NB4 (cell line): ENCODE measurements at regions not wholly inside any gene's neighbourhood (a gene's known extent, or its start where the extent isn't known, plus 50 kb on each side); places are given as distances from the start of the nearest gene placed in this dataset.

Experiments used
- DNase-seq: peaks from one replicate; pipeline ENCODE4 v3.0.0; 2010; ENCODE audit warnings: low read depth
- H3K4me3 ChIP-seq: one replicate; pipeline ENCODE4 v1.5.1; 2011; ENCODE audit warnings: mild to moderate bottlenecking, low read depth, low read length, moderate library complexity
- MAX ChIP-seq: IDR thresholded peaks from 2 replicates; pipeline ENCODE4 v1.6.1; 2011; ENCODE audit warnings: low read depth, low read length
- MYC ChIP-seq: IDR thresholded peaks from 2 replicates; pipeline ENCODE4 v1.6.1; 2011; ENCODE audit warnings: low read depth, low read length
- POLR2A ChIP-seq: IDR thresholded peaks from 2 replicates; pipeline ENCODE4 v1.6.1; 2011; ENCODE audit warnings: mild to moderate bottlenecking; ENCODE audit not compliant: insufficient read length; ENCODE audit errors: extremely low read depth
- TF ChIP-seq, protein P1 (sequence below): IDR thresholded peaks from one replicate; pipeline ENCODE4 v1.5.1; 2012; ENCODE audit warnings: low read depth, low read length

DNA sequence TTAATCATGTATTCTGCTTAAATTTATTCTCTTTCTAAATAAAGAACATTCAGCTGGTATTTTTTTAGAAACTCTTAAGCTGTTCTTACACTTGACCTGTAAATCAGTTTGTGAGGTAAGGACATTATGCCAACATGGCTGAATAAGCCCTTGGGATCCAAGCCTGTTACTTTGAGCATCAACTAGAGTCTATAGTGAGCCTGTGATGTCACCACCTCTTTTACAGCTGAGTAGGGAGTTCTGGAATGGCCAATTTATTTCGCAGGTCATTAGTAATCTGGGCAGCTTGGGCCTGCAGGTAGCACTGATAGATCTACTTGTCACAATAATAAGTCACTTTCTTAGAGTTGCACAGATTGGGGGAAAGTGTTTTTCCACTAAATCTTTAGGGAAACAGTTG lies 915.2 kb upstream of the MBL2 start:
- H3K4me3 ChIP-seq: no peak overlapping the region
- DNase-seq: no peak
- TF ChIP-seq MAX: no peak
- TF ChIP-seq, protein P1, sequence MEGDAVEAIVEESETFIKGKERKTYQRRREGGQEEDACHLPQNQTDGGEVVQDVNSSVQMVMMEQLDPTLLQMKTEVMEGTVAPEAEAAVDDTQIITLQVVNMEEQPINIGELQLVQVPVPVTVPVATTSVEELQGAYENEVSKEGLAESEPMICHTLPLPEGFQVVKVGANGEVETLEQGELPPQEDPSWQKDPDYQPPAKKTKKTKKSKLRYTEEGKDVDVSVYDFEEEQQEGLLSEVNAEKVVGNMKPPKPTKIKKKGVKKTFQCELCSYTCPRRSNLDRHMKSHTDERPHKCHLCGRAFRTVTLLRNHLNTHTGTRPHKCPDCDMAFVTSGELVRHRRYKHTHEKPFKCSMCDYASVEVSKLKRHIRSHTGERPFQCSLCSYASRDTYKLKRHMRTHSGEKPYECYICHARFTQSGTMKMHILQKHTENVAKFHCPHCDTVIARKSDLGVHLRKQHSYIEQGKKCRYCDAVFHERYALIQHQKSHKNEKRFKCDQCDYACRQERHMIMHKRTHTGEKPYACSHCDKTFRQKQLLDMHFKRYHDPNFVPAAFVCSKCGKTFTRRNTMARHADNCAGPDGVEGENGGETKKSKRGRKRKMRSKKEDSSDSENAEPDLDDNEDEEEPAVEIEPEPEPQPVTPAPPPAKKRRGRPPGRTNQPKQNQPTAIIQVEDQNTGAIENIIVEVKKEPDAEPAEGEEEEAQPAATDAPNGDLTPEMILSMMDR: no peak
- no peak for TF ChIP-seq POLR2A
- no peak for TF ChIP-seq MYC

- H3K4me3 ChIP-seq: no peak overlapping the region
- TF ChIP-seq MYC (no peak), MAX (no peak), POLR2A (no peak)
- TF ChIP-seq, protein P1: no peak
- no peak for DNase-seq
Measured at GRCh38 chr10:53682885-53683284, 910.3 kb upstream of the MBL2 start.

DNA sequence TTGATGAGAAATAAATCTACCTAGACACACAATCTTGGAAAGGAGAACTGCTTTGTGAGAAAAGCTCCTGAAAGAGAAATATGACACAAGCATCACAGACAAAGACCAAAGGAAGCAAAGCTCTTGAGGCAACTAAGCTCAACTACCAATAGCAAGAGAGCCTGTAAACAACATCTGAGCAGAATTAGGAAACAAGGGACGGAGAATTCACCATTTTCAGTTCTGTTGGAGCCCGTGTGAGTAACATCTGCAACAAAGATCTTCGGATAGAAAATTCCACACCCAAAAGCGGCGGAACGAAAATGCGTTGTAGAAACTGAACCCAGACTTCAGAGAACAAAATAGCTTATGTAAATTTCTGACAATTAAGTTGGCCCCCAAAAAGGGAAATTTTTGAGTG lies 909.9 kb upstream of the MBL2 start:
- DNase-seq: no peak
- TF ChIP-seq MYC: no peak
- TF ChIP-seq, protein P1: no peak
- TF ChIP-seq MAX: no peak
- TF ChIP-seq POLR2A: no peak
- H3K4me3 ChIP-seq: no peak overlapping the region

DNA sequence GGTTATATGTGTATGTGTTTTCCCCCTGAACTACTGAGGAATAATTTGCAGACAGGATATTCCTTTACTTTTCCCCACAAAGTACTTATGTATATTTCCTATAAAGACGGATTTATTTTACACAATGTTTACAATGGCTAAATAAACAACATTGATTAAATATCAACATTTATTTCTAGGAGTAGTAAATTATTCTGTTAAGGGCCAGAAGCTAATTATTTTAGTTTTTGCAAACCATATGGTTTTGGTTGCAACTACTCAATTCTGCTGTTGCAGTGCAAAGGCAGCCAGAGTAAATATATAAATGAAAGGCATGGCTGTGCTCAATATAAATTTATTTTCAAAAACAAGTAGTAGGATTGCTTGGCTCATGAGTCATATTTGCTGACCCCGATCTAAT lies 907.1 kb upstream of the MBL2 start:
- DNase-seq: no peak

DNA sequence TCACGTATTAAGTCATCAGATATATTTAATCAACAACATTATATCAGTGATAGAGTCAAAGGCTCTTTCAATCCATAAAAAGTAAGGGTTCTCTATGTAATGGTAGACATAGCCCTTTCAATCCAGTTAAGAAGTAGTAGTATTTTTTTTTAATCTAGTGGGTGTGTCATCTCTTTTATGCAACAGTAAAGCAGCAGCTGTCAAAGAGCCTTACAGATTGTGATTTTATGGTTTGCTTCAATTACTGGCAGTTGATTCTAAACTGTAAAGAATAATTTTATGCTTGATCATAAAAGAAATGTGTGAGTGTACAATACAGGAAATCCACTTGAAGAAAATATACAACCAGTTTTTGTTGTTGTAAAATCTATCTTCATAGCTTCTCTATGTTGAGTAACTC lies 902.6 kb upstream of the MBL2 start:
- no peak overlapping the region for H3K4me3 ChIP-seq
- TF ChIP-seq POLR2A: no peak
- TF ChIP-seq, protein P1: no peak
- TF ChIP-seq MYC: no peak
- no peak for TF ChIP-seq MAX
- DNase-seq: no peak

More for the DNA sequence above, 907.1 kb upstream of the MBL2 start:
- H3K4me3 ChIP-seq: no peak overlapping the region
- TF ChIP-seq, protein P1: no peak
- TF ChIP-seq MYC: no peak
- TF ChIP-seq MAX: no peak
- TF ChIP-seq POLR2A: no peak

DNA sequence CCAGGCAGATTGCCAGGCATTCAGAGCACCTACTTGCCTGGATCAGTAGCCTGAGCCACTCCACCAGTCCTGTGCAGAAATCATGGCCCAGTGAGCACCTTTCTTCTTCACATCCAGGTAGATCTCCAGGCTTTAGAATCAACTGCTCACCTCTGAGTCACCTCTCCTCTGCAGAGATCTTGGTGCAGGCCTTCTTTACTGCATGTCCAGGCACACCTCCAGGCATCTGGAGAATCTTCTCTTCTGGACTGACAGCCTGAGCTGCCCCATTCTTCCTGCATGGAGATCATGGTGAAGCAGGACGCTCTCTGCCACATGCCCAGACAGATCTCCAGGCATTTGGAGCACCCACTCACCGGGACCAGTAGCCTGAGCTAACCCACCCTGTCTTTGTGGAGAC lies 894.5 kb upstream of the MBL2 start:
- H3K4me3 ChIP-seq: no peak overlapping the region
- no peak for DNase-seq
- no peak for TF ChIP-seq POLR2A
- no peak for TF ChIP-seq MYC
- TF ChIP-seq, protein P1: no peak
- no peak for TF ChIP-seq MAX
